GM12891 (cell line): ENCODE measurements at regions not wholly inside any gene's neighbourhood (a gene's known extent, or its start where the extent isn't known, plus 50 kb on each side); places are given as distances from the start of the nearest gene placed in this dataset.

Source experiments
- DNase-seq: peaks from one replicate; pipeline ENCODE4 v3.0.0; 2011; ENCODE audit warnings: low spot score; ENCODE audit not compliant: insufficient read length
- FAIRE-seq: peaks from 2 replicates; lab custom pipeline; 2011; peaks lifted over from hg19 to GRCh38; lab: Jason Lieb, UNC
- PAX5 ChIP-seq: IDR thresholded peaks from 2 replicates; pipeline ENCODE4 v1.6.1; 2011; ENCODE audit warnings: low read length, moderate library complexity, mild to moderate bottlenecking; ENCODE audit not compliant: insufficient read depth, severe bottlenecking
- POLR2A ChIP-seq: IDR thresholded peaks from 2 replicates; pipeline ENCODE4 v1.6.1; 2011; ENCODE audit warnings: low read depth, low read length, control low read depth
- POLR2AphosphoS5 ChIP-seq: IDR thresholded peaks from 2 replicates; pipeline ENCODE4 v1.6.1; 2011; ENCODE audit warnings: low read depth, low read length, control low read depth
- POU2F2 ChIP-seq: IDR thresholded peaks from 2 replicates; pipeline ENCODE4 v1.6.1; 2011; ENCODE audit warnings: low read depth, mild to moderate bottlenecking, control low read depth, low read length, moderate library complexity
- SPI1 ChIP-seq: IDR thresholded peaks from 2 replicates; pipeline ENCODE4 v1.6.1; 2011; ENCODE audit warnings: low read depth, low read length, control low read depth
- TAF1 ChIP-seq: IDR thresholded peaks from 2 replicates; pipeline ENCODE4 v1.6.1; 2011; ENCODE audit warnings: low read depth, low read length, control low read depth

DNA sequence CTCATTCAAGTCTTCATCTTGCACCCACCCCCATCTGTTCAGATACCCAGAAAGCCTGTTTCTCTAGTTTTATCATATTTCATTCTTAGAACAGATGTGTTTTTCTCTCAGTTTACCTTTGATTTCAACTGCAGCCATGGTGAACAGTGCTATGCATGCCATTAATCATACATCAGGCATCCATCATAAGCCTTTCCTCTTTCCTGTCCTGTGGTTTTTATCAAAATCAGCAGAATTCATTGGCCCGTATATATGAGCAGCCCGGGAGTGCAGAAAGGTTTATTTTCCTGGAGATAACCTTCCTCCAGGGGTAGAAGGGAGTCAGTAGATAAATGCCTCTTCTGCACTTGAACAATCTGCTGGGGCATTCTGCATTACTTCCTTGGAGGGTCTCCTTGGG is 65.7 kb downstream of the IL21 start:
- TF ChIP-seq SPI1 (no peak), POLR2A (no peak), POLR2AphosphoS5 (no peak), POU2F2 (no peak), PAX5 (no peak), TAF1 (no peak)
- FAIRE-seq: no peak
- DNase-seq: no peak

DNA sequence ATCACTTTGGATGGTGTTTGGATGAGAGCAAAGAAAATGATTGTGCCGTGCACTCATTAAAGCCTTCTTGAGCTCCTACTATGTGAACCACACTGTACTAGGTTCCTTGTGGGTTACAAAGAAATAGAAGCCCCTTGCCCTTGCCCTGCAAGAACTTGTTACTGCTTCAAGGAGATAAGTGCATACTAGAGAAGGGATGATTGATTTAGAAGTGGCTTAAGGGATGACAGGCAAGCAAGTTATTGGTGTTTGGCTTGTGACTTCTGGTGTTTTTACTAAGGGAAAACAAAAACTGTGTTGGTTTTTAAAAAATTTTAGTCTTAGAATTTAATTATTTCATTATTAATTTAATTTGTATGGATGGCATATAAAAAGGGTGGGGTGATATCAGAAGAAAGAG is 67.4 kb downstream of the IL21 start:
- FAIRE-seq: no peak
- TF ChIP-seq POLR2AphosphoS5 (no peak), TAF1 (no peak), POLR2A (no peak), POU2F2 (no peak), PAX5 (no peak), SPI1 (no peak)
- DNase-seq: no peak

DNA sequence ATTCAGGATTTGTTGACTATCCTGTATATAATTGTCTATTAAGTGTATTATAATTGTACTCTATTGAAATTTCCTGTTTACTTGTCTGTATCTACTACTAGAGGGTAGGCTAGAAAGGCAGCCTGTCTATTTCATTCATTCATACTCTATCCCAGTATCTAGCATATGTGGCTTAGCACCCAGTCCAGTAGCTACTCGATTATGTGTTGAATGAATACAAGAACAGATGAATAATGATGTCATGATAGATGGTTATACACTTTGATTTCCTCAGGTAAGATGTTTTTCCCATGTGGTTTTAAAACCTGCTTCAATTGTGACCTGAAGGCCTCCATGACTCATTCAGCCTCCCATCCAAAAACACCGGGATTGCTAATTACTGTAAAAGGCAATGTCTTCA is 68.0 kb downstream of the IL21 start:
- no peak for TF ChIP-seq POLR2AphosphoS5
- no peak for TF ChIP-seq POLR2A
- TF ChIP-seq TAF1: no peak
- no peak for TF ChIP-seq POU2F2
- TF ChIP-seq SPI1: no peak
- TF ChIP-seq PAX5: no peak
- no peak for DNase-seq
- FAIRE-seq: no peak

DNA sequence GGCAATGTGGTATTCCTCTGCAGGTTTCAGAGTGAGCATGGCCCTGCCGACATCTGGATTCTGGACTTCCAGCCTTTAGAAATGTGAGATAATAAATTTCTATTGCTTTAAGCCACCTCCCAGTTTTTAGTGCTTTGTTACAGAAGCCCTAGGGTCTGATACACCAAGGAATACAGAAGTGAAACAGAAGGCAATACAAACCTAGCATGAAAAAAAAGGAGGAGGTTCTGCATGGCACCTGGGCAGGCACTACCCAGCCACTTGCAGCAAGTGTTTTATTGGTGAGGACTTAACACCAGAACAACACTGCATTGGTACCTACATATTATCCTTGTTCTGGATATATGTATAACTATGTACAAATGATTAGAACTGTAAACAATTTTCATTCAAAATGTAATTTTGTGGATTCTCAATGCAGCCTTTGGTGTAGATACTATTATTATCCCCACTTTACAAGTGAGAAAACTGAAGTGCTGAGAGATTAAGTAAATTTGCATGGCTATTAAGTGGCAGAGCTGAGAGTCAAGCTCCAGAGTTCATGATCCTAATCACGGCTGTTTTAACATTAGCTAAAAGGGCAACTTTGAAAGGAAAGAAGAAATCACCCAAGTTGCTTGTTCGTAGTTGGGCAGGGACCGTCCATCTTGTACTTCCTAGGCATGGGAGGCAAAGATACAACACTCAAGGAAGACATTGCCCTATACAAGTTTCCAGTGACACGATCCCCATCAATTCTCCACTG is 71.8 kb downstream of the IL21 start:
- TF ChIP-seq SPI1 (no peak), PAX5 (no peak), POU2F2 (no peak), TAF1 (no peak), POLR2A (no peak), POLR2AphosphoS5 (no peak)
- DNase-seq (no peak), FAIRE-seq (no peak)

DNA sequence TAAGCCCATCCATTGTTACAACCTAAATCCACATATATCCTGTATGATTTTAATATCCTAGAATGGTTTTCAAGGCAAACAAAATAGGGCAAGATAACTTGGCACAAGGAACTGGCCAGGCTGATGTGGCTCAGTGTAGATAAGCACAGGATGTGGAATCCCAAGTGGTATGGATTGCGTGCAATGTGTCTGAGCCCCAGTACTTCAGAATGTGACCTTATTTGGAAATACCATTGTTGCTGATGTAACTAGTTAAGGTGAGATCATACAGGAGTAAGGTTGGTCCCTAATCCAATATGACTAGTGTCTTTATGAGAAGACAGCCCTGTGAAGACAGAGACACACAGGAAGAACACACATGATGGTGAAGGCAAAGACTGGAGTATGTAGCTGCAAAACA is 72.4 kb downstream of the IL21 start:
- DNase-seq (no peak), FAIRE-seq (peak; percentile 20)
- no peak for TF ChIP-seq PAX5

DNA sequence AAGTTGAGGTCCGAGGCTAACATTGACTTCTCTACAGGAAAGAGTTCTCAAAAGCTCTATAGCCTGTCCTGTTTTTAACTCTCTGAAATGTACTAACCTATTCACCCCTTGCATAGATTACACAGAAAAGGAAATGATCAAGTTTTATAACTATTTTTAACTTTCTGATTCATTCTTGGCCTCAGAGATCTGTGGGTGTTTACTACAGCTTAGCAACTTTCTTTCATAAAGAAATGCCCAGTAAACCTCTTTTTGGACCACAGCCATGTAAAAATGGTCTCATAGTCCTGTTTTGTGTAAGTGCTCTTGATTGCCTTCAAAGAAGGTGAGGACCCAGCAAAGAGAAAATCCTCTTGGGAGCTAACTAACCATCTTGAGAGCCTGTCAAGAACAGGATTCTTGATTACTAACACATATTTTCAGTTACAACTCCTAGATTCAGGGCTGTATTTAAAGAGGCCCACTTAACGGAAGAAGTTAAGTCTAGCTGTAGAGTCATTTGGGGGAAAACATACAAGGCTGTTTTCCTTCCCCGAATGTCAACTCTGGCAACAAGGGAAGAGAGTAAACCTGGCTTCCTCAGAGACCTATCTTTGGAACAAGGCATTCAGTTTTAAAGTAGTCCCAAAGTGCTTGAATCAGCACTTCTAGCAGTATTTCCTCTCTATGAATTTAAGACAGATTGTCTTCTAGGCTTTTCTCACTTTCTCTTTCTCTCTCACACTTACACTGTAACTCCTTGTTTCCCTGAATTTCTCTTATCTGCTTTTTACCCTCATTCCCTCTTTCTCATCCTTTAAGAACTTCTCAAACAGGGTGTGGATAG is 78.2 kb downstream of the IL21 start:
- TF ChIP-seq PAX5 (no peak), POU2F2 (no peak), POLR2A (no peak), POLR2AphosphoS5 (no peak), SPI1 (no peak), TAF1 (no peak)
- DNase-seq (peak; percentile 1), FAIRE-seq (no peak)

DNA sequence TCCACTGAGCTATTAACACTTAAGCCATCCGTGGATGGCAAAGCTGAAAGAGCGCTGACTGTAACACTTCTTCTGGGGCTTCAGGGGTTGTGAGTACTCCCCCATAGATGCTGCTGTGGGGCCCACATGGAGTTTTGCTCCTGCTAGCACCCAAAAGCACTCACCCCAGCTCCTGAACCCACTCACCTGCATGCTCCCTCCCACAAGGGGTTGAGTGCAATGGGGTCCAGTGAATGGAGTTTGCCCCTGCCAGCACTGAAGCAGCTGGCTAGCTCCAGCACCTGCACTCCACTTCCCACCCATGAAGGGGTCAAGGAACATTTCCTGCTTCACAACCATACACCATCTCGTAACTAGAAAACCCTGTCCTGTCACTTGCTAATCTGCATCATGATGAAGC is 78.9 kb downstream of the IL21 start:
- TF ChIP-seq POLR2AphosphoS5: no peak
- no peak for TF ChIP-seq TAF1
- no peak for TF ChIP-seq PAX5
- TF ChIP-seq POLR2A: no peak
- no peak for TF ChIP-seq POU2F2
- TF ChIP-seq SPI1: no peak
- DNase-seq (no peak), FAIRE-seq (no peak)

DNA sequence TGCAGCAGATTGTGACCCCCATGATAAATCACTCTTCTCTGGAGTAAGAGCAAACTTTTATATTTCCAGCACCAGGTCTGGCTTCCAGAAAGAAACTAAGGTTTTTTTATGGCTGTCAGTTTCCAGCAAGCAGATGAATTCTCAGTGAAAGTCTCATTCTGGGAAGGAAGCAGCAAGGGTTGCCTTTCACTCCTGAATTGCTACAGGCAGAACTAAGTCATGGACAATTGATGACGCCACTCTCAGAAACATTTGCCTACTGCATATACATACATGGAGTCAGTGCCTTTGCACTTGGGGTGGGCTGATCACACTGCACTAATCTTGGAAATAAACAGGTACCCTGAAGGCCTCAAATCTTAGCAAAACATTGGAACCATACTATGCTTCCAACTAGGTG is 80.0 kb downstream of the IL21 start:
- DNase-seq (no peak), FAIRE-seq (no peak)

DNA sequence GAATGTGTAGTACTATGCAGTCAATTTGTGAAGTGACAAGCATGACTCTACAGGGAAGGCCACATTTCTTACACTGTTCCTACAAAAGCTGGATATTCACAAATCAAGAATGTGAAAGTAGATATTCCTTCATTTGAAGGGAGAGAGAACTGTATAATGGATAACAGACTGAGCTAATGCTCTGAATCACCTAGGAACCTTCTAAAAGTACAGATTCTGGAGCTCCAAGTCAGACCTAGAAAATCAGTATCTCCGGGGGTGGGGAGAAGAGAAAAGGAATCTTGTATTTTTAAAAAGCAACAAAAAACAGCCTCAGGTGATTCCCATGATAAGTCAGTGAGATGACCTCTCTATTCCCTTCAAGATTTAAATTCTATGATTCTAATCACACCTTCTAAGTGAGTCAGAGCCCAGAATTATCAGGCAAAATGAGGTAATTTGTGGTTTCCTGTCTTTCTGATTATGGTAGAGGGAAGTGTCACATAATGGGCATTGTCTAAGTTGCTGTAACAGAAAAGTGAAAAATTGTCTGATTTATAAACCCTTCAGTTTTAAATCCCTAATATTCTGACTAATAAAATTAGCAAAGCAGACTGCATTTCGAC is 80.9 kb downstream of the IL21 start:
- no peak for TF ChIP-seq POLR2AphosphoS5
- no peak for TF ChIP-seq TAF1
- no peak for TF ChIP-seq POLR2A
- no peak for TF ChIP-seq POU2F2
- TF ChIP-seq PAX5: no peak
- no peak for TF ChIP-seq SPI1
- no peak for DNase-seq
- FAIRE-seq: no peak

More for the DNA sequence above, 80.0 kb downstream of the IL21 start:
- no peak for TF ChIP-seq PAX5
- no peak for TF ChIP-seq POU2F2
- no peak for TF ChIP-seq POLR2A
- TF ChIP-seq SPI1: no peak
- no peak for TF ChIP-seq POLR2AphosphoS5
- no peak for TF ChIP-seq TAF1
